HepG2 (cell line): ENCODE measurements at regions not wholly inside any gene's neighbourhood (a gene's known extent, or its start where the extent isn't known, plus 50 kb on each side); places are given as distances from the start of the nearest gene placed in this dataset.

Source experiments
- ATAC-seq: fragments of 200-7000 bp; cut with Tn5 transposase; 3 replicates; pipeline ENCODE4 v1.9.1; 2020; ENCODE audit warnings: mild to moderate bottlenecking, moderate library complexity
- BruUV-seq: library from RNA; stranded (reverse); fragments of 400-500 nt; replicated peaks from 2 replicates; lab custom pipeline; 2021; lab: Mats Ljungman, UMichigan
- CTCF ChIA-PET: fragments of 300-600 bp; formaldehyde crosslinking; extraction: SDS; loops from one replicate; lab custom pipeline; 2021; ENCODE audit warnings: low total read pairs, inconsistent platforms, low intra/inter-chr PET ratio; lab: Yijun Ruan, JAX
- POLR2A ChIA-PET: fragments of 350-600 bp; sonication (Branson Sonifier 250); formaldehyde crosslinking; loops from one replicate; lab custom pipeline; 2020; ENCODE audit warnings: antibody characterized with exemption, inconsistent platforms; lab: Yijun Ruan, JAX
- DNase-seq: peaks from one replicate; pipeline ENCODE4 v3.0.0-alpha.2; 2015; ENCODE audit warnings: low spot score
- FAIRE-seq: peaks from 3 replicates; lab custom pipeline; 2011; peaks lifted over from hg19 to GRCh38; lab: Jason Lieb, UNC
- H2AFZ ChIP-seq: one replicate; pipeline ENCODE4 v1.6.1; 2011; ENCODE audit warnings: low read length, inconsistent platforms
- H3K27ac ChIP-seq: fragments of 300-600 bp; 3 replicates; pipeline ENCODE4 v1.8.0; 2011; ENCODE audit warnings: mixed run types, mild to moderate bottlenecking, mixed read lengths, low read length, inconsistent platforms; ENCODE audit not compliant: insufficient read depth; ENCODE audit errors: extremely low read length
- H3K27me3 ChIP-seq, 2 experiments: fragments of 200-600 bp in 1 of 2; 2 replicates in 1 of 2; 3 replicates in 1 of 2; pipeline versions ENCODE4 v1.6.0 to v1.8.0; 2011; ENCODE audit warnings: low read length in 2 of 2, mild to moderate bottlenecking in 2 of 2, moderate library complexity in 2 of 2, inconsistent platforms in 1 of 2; ENCODE audit not compliant: insufficient read depth in 2 of 2, control insufficient read depth in 1 of 2
- H3K36me3 ChIP-seq, 2 experiments: fragments of 200-600 bp in 1 of 2; replicated peaks in 1 of 2; 2 replicates in 1 of 2; 3 replicates in 1 of 2; pipeline versions ENCODE4 v1.5.1 to v1.8.0; 2011; ENCODE audit warnings: low read length in 2 of 2, inconsistent platforms in 1 of 2; ENCODE audit not compliant: insufficient read depth in 2 of 2, control insufficient read depth in 1 of 2
- H3K4me1 ChIP-seq: 2 replicates; pipeline ENCODE4 v1.5.1; 2012; ENCODE audit warnings: low read length, inconsistent platforms; ENCODE audit not compliant: insufficient read depth
- H3K4me2 ChIP-seq: 2 replicates; pipeline ENCODE4 v1.6.0; 2011; ENCODE audit warnings: low read depth, low read length, inconsistent platforms
- H3K4me3 ChIP-seq, 3 experiments: fragments of 200-600 bp in 1 of 3; sonication (generic), shearing (Covaris generic) in 1 of 3; replicated peaks in 1 of 3; 2 replicates each; pipeline ENCODE4 v1.5.1; 2011 to 2016; ENCODE audit warnings: low read length in 3 of 3, inconsistent platforms in 2 of 3, low read depth in 2 of 3, mild to moderate bottlenecking in 2 of 3, control low read depth in 1 of 3, mixed read lengths in 1 of 3; ENCODE audit not compliant: insufficient read depth in 1 of 3
- H3K79me2 ChIP-seq: one replicate; pipeline ENCODE4 v1.6.1; 2011; ENCODE audit warnings: low read length, inconsistent platforms; ENCODE audit not compliant: insufficient read depth
- H3K9ac ChIP-seq: 2 replicates; pipeline ENCODE4 v1.6.0; 2011; ENCODE audit warnings: mild to moderate bottlenecking, low read depth, low read length, inconsistent platforms; ENCODE audit not compliant: insufficient read depth
- H3K9me3 ChIP-seq: 2 replicates; pipeline ENCODE4 v1.5.1; 2012; ENCODE audit warnings: mild to moderate bottlenecking, low read length
- H4K20me1 ChIP-seq: 2 replicates; pipeline ENCODE4 v1.6.0; 2011; ENCODE audit warnings: inconsistent platforms, mild to moderate bottlenecking, low read length, moderate library complexity; ENCODE audit not compliant: insufficient read depth
- EHMT2 ChIP-seq: fragments of 200-600 bp; sonication (generic); IDR thresholded peaks from 2 replicates; pipeline ENCODE4 v1.7.0; 2017; ENCODE audit warnings: antibody characterized with exemption, low read depth, low read length, borderline replicate concordance
- RBFOX2 ChIP-seq: fragments of 200-400 bp; formaldehyde crosslinking; IDR thresholded peaks from 2 replicates; pipeline ENCODE4 v1.6.1; 2017; ENCODE audit warnings: low read depth, mild to moderate bottlenecking, low read length
- XBP1 ChIP-seq: sonication (generic); formaldehyde crosslinking; IDR thresholded peaks from 2 replicates; pipeline ENCODE4 v1.5.0; 2020; ENCODE audit warnings: missing genetic modification reagents
- ZFX ChIP-seq: sonication (generic); formaldehyde crosslinking; IDR thresholded peaks from 2 replicates; pipeline ENCODE4 v1.4.0; 2020; ENCODE audit warnings: mild to moderate bottlenecking, low read depth, missing genetic modification reagents, moderate library complexity
- ZIK1 ChIP-seq: sonication (generic); formaldehyde crosslinking; IDR thresholded peaks from 2 replicates; pipeline ENCODE4 v1.5.0; 2020; ENCODE audit warnings: mild to moderate bottlenecking, low read depth, missing genetic modification reagents, borderline replicate concordance
- ZNF333 ChIP-seq: sonication (generic); formaldehyde crosslinking; IDR thresholded peaks from 2 replicates; pipeline ENCODE4 v1.4.0; 2020; ENCODE audit warnings: mild to moderate bottlenecking, missing genetic modification reagents, borderline replicate concordance
- ZNF432 ChIP-seq: sonication (generic); formaldehyde crosslinking; IDR thresholded peaks from 2 replicates; pipeline ENCODE4 v1.5.0; 2020; ENCODE audit warnings: missing genetic modification reagents, mild to moderate bottlenecking, borderline replicate concordance
- ZNF841 ChIP-seq: sonication (generic); formaldehyde crosslinking; IDR thresholded peaks from 2 replicates; pipeline ENCODE4 v1.8.1; 2023; ENCODE audit warnings: missing genetic modification reagents, borderline replicate concordance
- ZSCAN31 ChIP-seq: sonication (generic); formaldehyde crosslinking; IDR thresholded peaks from 2 replicates; pipeline ENCODE4 v1.5.0; 2020; ENCODE audit warnings: low read depth, mild to moderate bottlenecking, missing genetic modification reagents
- WGBS: methylation state at CpG from one replicate; pipeline ENCODE4 v1.1.6; 2017; ENCODE audit warnings: low lambda C conversion rate; 5-methylcytosine and 5-hydroxymethylcytosine counted together
- in situ Hi-C: cut with HindIII; loops from 2 replicates; pipeline ENCODE4 v1.10.0; 2017; ENCODE audit warnings: low pct_unique_long_range_greater_than_20kb; ENCODE audit not compliant: extremely low pct_ligation_motif_present
- intact Hi-C: fragments of 100-400 bp; cut with micrococcal nuclease; formaldehyde crosslinking; loops from one replicate; pipeline ENCODE4 v1.10.0; 2022; ENCODE audit not compliant: unreplicated experiment
- TF ChIP-seq, protein P1 (sequence below): sonication (generic); formaldehyde crosslinking; IDR thresholded peaks from 2 replicates; pipeline ENCODE4 v1.5.0; 2020; ENCODE audit warnings: missing genetic modification reagents
- TF ChIP-seq, protein P2 (sequence below): IDR thresholded peaks from 2 replicates; pipeline ENCODE4 v1.6.1; 2016; ENCODE audit warnings: low read depth, missing genetic modification reagents, missing compliant biosample characterization
- TF ChIP-seq, protein P3 (sequence below): sonication (generic); formaldehyde crosslinking; IDR thresholded peaks from 2 replicates; pipeline ENCODE4 v1.5.0; 2020; ENCODE audit warnings: mild to moderate bottlenecking, low read depth, missing genetic modification reagents, borderline replicate concordance
- TF ChIP-seq, protein P4 (sequence below): IDR thresholded peaks from 2 replicates; pipeline ENCODE4 v1.6.1; 2016; ENCODE audit warnings: low read depth, borderline replicate concordance
- TF ChIP-seq, protein P5 (sequence below): sonication (generic); formaldehyde crosslinking; IDR thresholded peaks from 2 replicates; pipeline ENCODE4 v1.4.0; 2020; ENCODE audit warnings: mild to moderate bottlenecking, missing genetic modification reagents

DNA sequence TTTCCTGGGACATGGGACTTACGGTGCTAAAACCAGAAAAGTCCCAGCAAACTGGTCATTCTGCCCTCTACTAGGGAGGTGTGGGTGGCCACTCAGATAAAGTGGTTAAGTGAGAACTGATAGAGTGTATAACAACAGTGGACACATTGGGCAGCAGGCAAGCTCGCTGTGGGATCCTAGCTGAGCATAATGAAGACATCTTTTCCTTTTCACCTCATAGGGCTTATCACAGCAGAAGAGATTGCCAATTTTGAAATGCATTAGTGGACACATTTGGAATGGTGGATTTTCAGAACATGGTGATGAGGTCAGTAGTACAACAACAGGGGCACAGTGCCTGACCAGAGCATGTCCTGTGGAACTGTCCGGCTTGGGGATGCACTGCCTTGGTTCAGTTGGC is 477.1 kb upstream of the KIF2A start:
- no peaks in the 10 kb centered on the region for H3K9me3 ChIP-seq
- H3K4me3 ChIP-seq, result no peak overlapping the region
- BruUV-seq, result no TSS peak
- H3K27me3 ChIP-seq, result peaks cover 0 to 10% of the 10 kb centered on the region in 2 experiments; a peak in 2 of 5 replicates
- no peak overlapping the region for H3K27ac ChIP-seq
- H3K36me3 ChIP-seq, result no peaks in the 10 kb centered on the region
- FAIRE-seq, result no peak
- no peak overlapping the region for H3K4me2 ChIP-seq
- POLR2A ChIA-PET, result no interaction called here
- H4K20me1 ChIP-seq, result no peaks in the 10 kb centered on the region
- TF ChIP-seq XBP1 (no peak), ZNF841 (CRISPR knock-in tag) (no peak), ZFX (CRISPR knock-in tag) (no peak), EHMT2 (no peak), ZNF333 (CRISPR knock-in tag) (no peak), ZNF432 (CRISPR knock-in tag) (no peak), ZIK1 (no peak), ZSCAN31 (CRISPR knock-in tag) (no peak), RBFOX2 (no peak)
- TF ChIP-seq, protein P1, sequence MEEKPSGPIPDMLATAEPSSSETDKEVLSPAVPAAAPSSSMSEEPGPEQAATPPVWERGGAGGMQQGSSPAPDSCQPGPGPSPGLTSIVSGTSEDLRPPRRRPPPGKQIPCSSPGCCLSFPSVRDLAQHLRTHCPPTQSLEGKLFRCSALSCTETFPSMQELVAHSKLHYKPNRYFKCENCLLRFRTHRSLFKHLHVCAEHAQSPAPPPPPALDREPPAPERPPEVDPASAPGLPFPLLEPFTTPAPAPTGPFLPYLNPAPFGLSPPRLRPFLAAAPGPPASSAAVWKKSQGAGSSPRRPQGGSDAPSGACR (CRISPR knock-in tag), result no peak
- TF ChIP-seq, protein P2, sequence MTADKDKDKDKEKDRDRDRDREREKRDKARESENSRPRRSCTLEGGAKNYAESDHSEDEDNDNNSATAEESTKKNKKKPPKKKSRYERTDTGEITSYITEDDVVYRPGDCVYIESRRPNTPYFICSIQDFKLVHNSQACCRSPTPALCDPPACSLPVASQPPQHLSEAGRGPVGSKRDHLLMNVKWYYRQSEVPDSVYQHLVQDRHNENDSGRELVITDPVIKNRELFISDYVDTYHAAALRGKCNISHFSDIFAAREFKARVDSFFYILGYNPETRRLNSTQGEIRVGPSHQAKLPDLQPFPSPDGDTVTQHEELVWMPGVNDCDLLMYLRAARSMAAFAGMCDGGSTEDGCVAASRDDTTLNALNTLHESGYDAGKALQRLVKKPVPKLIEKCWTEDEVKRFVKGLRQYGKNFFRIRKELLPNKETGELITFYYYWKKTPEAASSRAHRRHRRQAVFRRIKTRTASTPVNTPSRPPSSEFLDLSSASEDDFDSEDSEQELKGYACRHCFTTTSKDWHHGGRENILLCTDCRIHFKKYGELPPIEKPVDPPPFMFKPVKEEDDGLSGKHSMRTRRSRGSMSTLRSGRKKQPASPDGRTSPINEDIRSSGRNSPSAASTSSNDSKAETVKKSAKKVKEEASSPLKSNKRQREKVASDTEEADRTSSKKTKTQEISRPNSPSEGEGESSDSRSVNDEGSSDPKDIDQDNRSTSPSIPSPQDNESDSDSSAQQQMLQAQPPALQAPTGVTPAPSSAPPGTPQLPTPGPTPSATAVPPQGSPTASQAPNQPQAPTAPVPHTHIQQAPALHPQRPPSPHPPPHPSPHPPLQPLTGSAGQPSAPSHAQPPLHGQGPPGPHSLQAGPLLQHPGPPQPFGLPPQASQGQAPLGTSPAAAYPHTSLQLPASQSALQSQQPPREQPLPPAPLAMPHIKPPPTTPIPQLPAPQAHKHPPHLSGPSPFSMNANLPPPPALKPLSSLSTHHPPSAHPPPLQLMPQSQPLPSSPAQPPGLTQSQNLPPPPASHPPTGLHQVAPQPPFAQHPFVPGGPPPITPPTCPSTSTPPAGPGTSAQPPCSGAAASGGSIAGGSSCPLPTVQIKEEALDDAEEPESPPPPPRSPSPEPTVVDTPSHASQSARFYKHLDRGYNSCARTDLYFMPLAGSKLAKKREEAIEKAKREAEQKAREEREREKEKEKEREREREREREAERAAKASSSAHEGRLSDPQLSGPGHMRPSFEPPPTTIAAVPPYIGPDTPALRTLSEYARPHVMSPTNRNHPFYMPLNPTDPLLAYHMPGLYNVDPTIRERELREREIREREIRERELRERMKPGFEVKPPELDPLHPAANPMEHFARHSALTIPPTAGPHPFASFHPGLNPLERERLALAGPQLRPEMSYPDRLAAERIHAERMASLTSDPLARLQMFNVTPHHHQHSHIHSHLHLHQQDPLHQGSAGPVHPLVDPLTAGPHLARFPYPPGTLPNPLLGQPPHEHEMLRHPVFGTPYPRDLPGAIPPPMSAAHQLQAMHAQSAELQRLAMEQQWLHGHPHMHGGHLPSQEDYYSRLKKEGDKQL (CRISPR knock-in tag), result no peak
- TF ChIP-seq, protein P3, sequence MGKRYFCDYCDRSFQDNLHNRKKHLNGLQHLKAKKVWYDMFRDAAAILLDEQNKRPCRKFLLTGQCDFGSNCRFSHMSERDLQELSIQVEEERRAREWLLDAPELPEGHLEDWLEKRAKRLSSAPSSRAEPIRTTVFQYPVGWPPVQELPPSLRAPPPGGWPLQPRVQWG (CRISPR knock-in tag), result no peak
- TF ChIP-seq, protein P4, sequence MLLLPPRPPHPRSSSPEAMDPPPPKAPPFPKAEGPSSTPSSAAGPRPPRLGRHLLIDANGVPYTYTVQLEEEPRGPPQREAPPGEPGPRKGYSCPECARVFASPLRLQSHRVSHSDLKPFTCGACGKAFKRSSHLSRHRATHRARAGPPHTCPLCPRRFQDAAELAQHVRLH, result no peak
- TF ChIP-seq, protein P5, sequence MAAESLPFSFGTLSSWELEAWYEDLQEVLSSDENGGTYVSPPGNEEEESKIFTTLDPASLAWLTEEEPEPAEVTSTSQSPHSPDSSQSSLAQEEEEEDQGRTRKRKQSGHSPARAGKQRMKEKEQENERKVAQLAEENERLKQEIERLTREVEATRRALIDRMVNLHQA, result no peak
- intact Hi-C loops, result no loop called here
- in situ Hi-C loops, result no loop called here
- WGBS, result 0% methylated on average over 3 of the region's 3 CpGs
- H3K79me2 ChIP-seq, result no peaks in the 10 kb centered on the region
- CTCF ChIA-PET, result no interaction called here
- no peak for DNase-seq
- H2AFZ ChIP-seq, result no peak overlapping the region
- no peaks in the 10 kb centered on the region for H3K4me1 ChIP-seq
- ATAC-seq, result no peak
- H3K9ac ChIP-seq, result no peak overlapping the region
